ENCODE measurements at regions not wholly inside any gene's neighbourhood (a gene's known extent, or its start where the extent isn't known, plus 50 kb on each side); places are given as distances from the start of the nearest gene placed in this dataset.
A peak's percentile ranks its signal among the peaks of the same experiment; 100 is the strongest.

- Histone ChIP-seq H3K4me2 (ENCODE audit: low read length) (no peak overlapping the region), H4K20me1 (ENCODE audit: insufficient read depth, low read length) (no peaks in the 10 kb centered on the region), H3K9ac (ENCODE audit: low read length) (no peak overlapping the region), H2AFZ (ENCODE audit: low read length) (no peak overlapping the region), H3K9me2 (ENCODE audit: low read depth, low read length) (no peaks in the 10 kb centered on the region), H3K36me3 (ENCODE audit: insufficient read depth, low read length) (no peaks in the 10 kb centered on the region), H3F3A (ENCODE audit: insufficient read depth, low read length) (no peaks in the 10 kb centered on the region), H3K4me3 (ENCODE audit: low read depth, low read length, poor library complexity, severe bottlenecking) (no peak overlapping the region), H3K4me1 (ENCODE audit: insufficient read depth, low read length, severe bottlenecking) (no peaks in the 10 kb centered on the region), H3K27ac (ENCODE audit: low read depth, low read length, poor library complexity, severe bottlenecking) (no peak overlapping the region), H3K27me3 (ENCODE audit: insufficient read depth, low read length) (no peaks in the 10 kb centered on the region), H3K79me2 (ENCODE audit: insufficient read depth, low read length) (no peaks in the 10 kb centered on the region), H3K9me3 (ENCODE audit: low read length) (no peaks in the 10 kb centered on the region)
- TF ChIP-seq CTCF (IDR thresholded peaks at IDR 0.05; ENCODE audit: low read length): no peak
- no peak for TF ChIP-seq EZH2 (IDR thresholded peaks at IDR 0.05; ENCODE audit: borderline replicate concordance, low read length)
Observed at GRCh38 chr13:27336014-27336673, 65.5 kb downstream of the RASL11A start.

- no peaks in the 10 kb centered on the region for H3K9me2 ChIP-seq (ENCODE audit: low read depth, low read length)
- no peaks in the 10 kb centered on the region for H3F3A ChIP-seq (ENCODE audit: insufficient read depth, low read length)
- H3K27ac ChIP-seq (ENCODE audit: low read depth, low read length, poor library complexity, severe bottlenecking): no peak overlapping the region
- H3K36me3 ChIP-seq (ENCODE audit: insufficient read depth, low read length): no peaks in the 10 kb centered on the region
- H3K79me2 ChIP-seq (ENCODE audit: insufficient read depth, low read length): no peaks in the 10 kb centered on the region
- H3K4me2 ChIP-seq (ENCODE audit: low read length): no peak overlapping the region
- H3K4me1 ChIP-seq (ENCODE audit: insufficient read depth, low read length, severe bottlenecking): no peaks in the 10 kb centered on the region
- TF ChIP-seq EZH2 (IDR thresholded peaks at IDR 0.05; ENCODE audit: borderline replicate concordance, low read length): no peak
- TF ChIP-seq CTCF (IDR thresholded peaks at IDR 0.05; ENCODE audit: low read length): no peak
- no peaks in the 10 kb centered on the region for H3K27me3 ChIP-seq (ENCODE audit: insufficient read depth, low read length)
- H4K20me1 ChIP-seq (ENCODE audit: insufficient read depth, low read length): no peaks in the 10 kb centered on the region
- H2AFZ ChIP-seq (ENCODE audit: low read length): no peak overlapping the region
- no peak overlapping the region for H3K9ac ChIP-seq (ENCODE audit: low read length)
- H3K4me3 ChIP-seq (ENCODE audit: low read depth, low read length, poor library complexity, severe bottlenecking): no peak overlapping the region
- H3K9me3 ChIP-seq (ENCODE audit: low read length): no peaks in the 10 kb centered on the region
Observed at GRCh38 chr13:27338207-27338606, 67.6 kb downstream of the RASL11A start.

- Histone ChIP-seq H3K4me3 (ENCODE audit: low read depth, low read length, poor library complexity, severe bottlenecking) (no peak overlapping the region), H3K79me2 (ENCODE audit: insufficient read depth, low read length) (no peaks in the 10 kb centered on the region), H3K4me1 (ENCODE audit: insufficient read depth, low read length, severe bottlenecking) (no peaks in the 10 kb centered on the region), H4K20me1 (ENCODE audit: insufficient read depth, low read length) (no peaks in the 10 kb centered on the region), H3K27me3 (ENCODE audit: insufficient read depth, low read length) (no peaks in the 10 kb centered on the region), H2AFZ (ENCODE audit: low read length) (no peak overlapping the region), H3K9me2 (ENCODE audit: low read depth, low read length) (no peaks in the 10 kb centered on the region), H3K36me3 (ENCODE audit: insufficient read depth, low read length) (no peaks in the 10 kb centered on the region), H3K4me2 (ENCODE audit: low read length) (no peak overlapping the region), H3K9ac (ENCODE audit: low read length) (no peak overlapping the region), H3F3A (ENCODE audit: insufficient read depth, low read length) (no peaks in the 10 kb centered on the region), H3K9me3 (ENCODE audit: low read length) (no peaks in the 10 kb centered on the region), H3K27ac (ENCODE audit: low read depth, low read length, poor library complexity, severe bottlenecking) (no peak overlapping the region)
- TF ChIP-seq CTCF (IDR thresholded peaks at IDR 0.05; ENCODE audit: low read length) (peak; percentile 32), EZH2 (IDR thresholded peaks at IDR 0.05; ENCODE audit: borderline replicate concordance, low read length) (no peak)
Observed at GRCh38 chr13:27338816-27339215, 68.2 kb downstream of the RASL11A start.
